ENCODE measurements at regions not wholly inside any gene's neighbourhood (a gene's known extent, or its start where the extent isn't known, plus 50 kb on each side); places are given as distances from the start of the nearest gene placed in this dataset.

GRCh38 chr1:199684686-199685273, 342.7 kb upstream of the NR5A2 start:
- TF ChIP-seq POLR2A (IDR thresholded peaks at IDR 0.05; ENCODE audit: low read depth, low read length) (no peak), TAF1 (IDR thresholded peaks at IDR 0.05; ENCODE audit: low read depth, low read length) (no peak), POU2F2 (IDR thresholded peaks at IDR 0.05; ENCODE audit: low read depth, low read length) (no peak)
